ENCODE measurements at regions not wholly inside any gene's neighbourhood (a gene's known extent, or its start where the extent isn't known, plus 50 kb on each side); places are given as distances from the start of the nearest gene placed in this dataset.

DNA sequence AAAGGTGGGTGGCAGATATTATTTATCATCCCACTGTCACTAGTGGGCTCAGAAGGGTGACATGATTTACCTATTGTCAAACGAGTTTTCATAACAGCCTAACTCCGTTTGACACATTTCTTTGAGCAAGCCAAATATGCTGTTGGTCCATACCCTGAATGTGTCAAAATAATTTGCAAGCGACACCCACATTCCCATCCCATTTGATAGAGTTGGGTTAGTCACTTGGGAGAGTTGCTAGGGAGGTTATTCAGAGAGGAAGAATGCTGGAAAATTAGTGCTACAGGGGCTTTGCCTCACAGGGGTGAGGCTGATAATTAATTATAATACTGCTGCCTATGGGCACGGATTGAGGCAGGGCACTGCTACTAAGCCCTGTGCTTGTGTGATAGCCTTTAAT lies 98.5 kb upstream of the FHIT start:
- TF ChIP-seq, protein P1, sequence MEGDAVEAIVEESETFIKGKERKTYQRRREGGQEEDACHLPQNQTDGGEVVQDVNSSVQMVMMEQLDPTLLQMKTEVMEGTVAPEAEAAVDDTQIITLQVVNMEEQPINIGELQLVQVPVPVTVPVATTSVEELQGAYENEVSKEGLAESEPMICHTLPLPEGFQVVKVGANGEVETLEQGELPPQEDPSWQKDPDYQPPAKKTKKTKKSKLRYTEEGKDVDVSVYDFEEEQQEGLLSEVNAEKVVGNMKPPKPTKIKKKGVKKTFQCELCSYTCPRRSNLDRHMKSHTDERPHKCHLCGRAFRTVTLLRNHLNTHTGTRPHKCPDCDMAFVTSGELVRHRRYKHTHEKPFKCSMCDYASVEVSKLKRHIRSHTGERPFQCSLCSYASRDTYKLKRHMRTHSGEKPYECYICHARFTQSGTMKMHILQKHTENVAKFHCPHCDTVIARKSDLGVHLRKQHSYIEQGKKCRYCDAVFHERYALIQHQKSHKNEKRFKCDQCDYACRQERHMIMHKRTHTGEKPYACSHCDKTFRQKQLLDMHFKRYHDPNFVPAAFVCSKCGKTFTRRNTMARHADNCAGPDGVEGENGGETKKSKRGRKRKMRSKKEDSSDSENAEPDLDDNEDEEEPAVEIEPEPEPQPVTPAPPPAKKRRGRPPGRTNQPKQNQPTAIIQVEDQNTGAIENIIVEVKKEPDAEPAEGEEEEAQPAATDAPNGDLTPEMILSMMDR (IDR thresholded peaks at IDR 0.05; ENCODE audit: low read length): no peak
- no peak for TF ChIP-seq EZH2 (IDR thresholded peaks at IDR 0.05; ENCODE audit: borderline replicate concordance, low read length)

Data from OCI-LY1 (cell line).